ENCODE measurements at regions not wholly inside any gene's neighbourhood (a gene's known extent, or its start where the extent isn't known, plus 50 kb on each side); places are given as distances from the start of the nearest gene placed in this dataset.
"Not testable (repeated sequence)": the region's sequence is repeated elsewhere in the genome, so short reads cannot be mapped to it uniquely, and the experiment has no call there.

GRCh38 chr7:118995350-118995749, 770.8 kb downstream of the ANKRD7 start:
- H3K27ac ChIP-seq: no peak overlapping the region
- no peak for TF ChIP-seq CTCF (IDR thresholded peaks at IDR 0.05)
- DNase-seq: no peak
- H3K4me1 ChIP-seq: no peaks in the 10 kb centered on the region
- ATAC-seq: no peak
- H3K36me3 ChIP-seq: no peaks in the 10 kb centered on the region
- intact Hi-C loops (cut with DNase I): no loop called here
- H3K9me3 ChIP-seq: no peaks in the 10 kb centered on the region
- H3K4me3 ChIP-seq: no peak overlapping the region
- no peaks in the 10 kb centered on the region for H3K27me3 ChIP-seq

DNA sequence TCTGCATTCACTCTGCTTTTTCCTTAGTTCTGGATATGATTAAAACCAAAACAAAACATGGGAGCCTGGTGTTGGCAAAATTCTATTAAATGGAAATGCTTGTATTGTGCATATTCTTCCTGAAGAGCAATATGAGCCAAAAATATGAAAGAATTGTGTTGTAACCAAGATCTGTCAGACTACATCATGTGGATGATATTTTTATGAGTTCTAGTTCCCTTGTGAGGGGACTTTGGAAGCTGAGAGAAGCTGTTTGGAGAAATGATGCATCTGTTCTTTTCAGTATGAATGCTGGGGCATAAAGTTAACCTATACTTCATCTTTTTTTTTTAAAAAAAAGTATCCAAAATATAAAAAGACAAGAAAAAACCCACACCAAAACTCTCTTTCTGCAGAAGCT, 782.7 kb downstream of the ANKRD7 start:
- intact Hi-C loops (cut with DNase I): no loop called here
- no peak overlapping the region for H3K27ac ChIP-seq
- ATAC-seq: no peak
- no peaks in the 10 kb centered on the region for H3K9me3 ChIP-seq
- H3K27me3 ChIP-seq: no peaks in the 10 kb centered on the region
- H3K36me3 ChIP-seq: no peaks in the 10 kb centered on the region
- H3K4me3 ChIP-seq: no peak overlapping the region
- H3K4me1 ChIP-seq: no peaks in the 10 kb centered on the region
- no peak for TF ChIP-seq CTCF (IDR thresholded peaks at IDR 0.05)
- DNase-seq: no peak

- H3K4me1 ChIP-seq: no peaks in the 10 kb centered on the region
- ATAC-seq (no peak), DNase-seq (no peak)
- intact Hi-C loops (cut with DNase I): no loop called here
- no peak overlapping the region for H3K27ac ChIP-seq
- TF ChIP-seq CTCF (IDR thresholded peaks at IDR 0.05): no peak
- no peak overlapping the region for H3K4me3 ChIP-seq
- H3K27me3 ChIP-seq: no peaks in the 10 kb centered on the region
- no peaks in the 10 kb centered on the region for H3K9me3 ChIP-seq
- H3K36me3 ChIP-seq: no peaks in the 10 kb centered on the region
Observed at GRCh38 chr7:119010635-119011034, 786.1 kb downstream of the ANKRD7 start.

GRCh38 chr7:119026391-119026790, 801.9 kb downstream of the ANKRD7 start:
- ATAC-seq: no peak
- intact Hi-C loops (cut with DNase I): no loop called here
- no peaks in the 10 kb centered on the region for H3K27me3 ChIP-seq
- H3K9me3 ChIP-seq: no peaks in the 10 kb centered on the region
- no peak overlapping the region for H3K4me3 ChIP-seq
- H3K27ac ChIP-seq: no peak overlapping the region
- no peaks in the 10 kb centered on the region for H3K4me1 ChIP-seq
- H3K36me3 ChIP-seq: no peaks in the 10 kb centered on the region
- no peak for DNase-seq
- TF ChIP-seq CTCF (IDR thresholded peaks at IDR 0.05): no peak

DNA sequence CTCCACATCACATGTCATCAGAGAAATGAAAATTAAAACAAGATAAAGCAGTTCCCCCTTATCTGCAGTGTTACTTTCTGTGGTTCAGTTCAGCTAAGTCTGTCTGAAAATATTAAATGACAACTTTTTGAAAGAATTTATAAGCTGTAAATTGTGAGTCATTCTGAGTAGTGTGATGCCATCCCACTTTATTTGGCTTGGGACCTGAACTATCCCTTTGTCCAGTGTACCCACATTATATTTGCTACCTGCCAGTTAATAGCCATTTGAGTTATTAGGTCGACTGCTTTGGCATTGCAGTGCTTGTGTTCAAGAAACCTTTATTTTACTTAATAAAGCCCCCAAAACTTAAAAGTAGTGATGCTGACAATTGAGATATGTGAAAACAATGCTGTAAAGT, 804.2 kb downstream of the ANKRD7 start:
- DNase-seq (no peak), ATAC-seq (no peak)
- intact Hi-C loops (cut with DNase I): no loop called here
- Histone ChIP-seq H3K4me3 (no peak overlapping the region), H3K36me3 (no peaks in the 10 kb centered on the region), H3K9me3 (no peaks in the 10 kb centered on the region), H3K27ac (no peak overlapping the region), H3K27me3 (no peaks in the 10 kb centered on the region), H3K4me1 (no peaks in the 10 kb centered on the region)
- no peak for TF ChIP-seq CTCF (IDR thresholded peaks at IDR 0.05)

DNA sequence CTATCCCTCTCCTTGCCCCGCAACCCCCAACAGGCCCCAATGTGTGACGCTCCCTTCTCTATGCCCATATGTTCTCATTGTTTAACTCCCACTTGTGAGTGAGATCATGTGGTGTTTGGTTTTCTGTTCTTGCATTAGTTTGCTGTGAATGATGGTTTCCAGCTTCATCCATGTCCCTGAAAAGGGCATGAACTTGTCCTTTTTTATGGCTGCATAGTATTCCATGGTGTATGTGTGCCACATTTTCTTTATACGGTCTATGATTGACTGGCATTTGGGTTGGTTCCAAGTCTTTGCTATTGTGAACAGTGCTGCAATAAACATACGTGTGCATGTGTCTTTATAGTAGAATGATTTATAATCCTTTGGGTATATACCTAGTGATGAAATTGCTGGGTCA, 807.6 kb downstream of the ANKRD7 start:
- H3K9me3 ChIP-seq; H3K4me3 ChIP-seq; DNase-seq; H3K27me3 ChIP-seq; H3K27ac ChIP-seq; H3K4me1 ChIP-seq; ATAC-seq; H3K36me3 ChIP-seq; intact Hi-C loops (cut with DNase I): not testable (repeated sequence)
